ENCODE measurements at regions not wholly inside any gene's neighbourhood (a gene's known extent, or its start where the extent isn't known, plus 50 kb on each side); places are given as distances from the start of the nearest gene placed in this dataset.

DNA sequence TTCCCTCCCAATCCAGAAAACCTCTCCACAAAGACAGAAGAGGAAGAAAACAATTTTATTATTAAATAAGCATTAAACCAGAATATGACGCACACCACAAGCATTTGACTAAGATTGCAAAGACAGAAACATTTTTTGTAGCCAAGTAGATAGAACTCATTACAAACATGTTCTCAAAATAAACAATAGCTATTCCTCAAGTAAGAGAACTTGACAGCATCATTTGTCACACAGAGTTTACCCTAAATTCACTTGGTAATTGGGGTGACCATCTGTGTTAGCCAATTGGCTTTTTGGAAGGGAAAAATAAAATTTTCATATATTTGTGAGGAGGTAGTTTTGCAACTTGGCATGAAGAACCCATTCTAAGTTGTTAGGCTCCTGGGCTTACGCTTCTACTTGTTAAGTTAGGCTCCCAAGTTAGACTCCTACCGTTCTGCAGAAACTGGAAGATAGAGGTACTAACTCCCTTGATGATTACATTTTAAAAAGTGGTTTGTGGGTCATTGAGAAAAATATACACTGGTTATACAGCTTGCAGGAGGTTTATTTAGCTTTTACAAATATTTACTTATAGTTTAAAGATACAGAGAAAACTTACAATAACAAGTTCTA, 618.6 kb upstream of the CNTNAP2 start:
- Mint-ChIP-seq H3K9me3 (ENCODE audit: insufficient read depth) (peaks cover 3% of the 10 kb centered on the region), H3K27me3 (no peaks in the 10 kb centered on the region), H3K4me1 (no peaks in the 10 kb centered on the region), H3K4me3 (no peak overlapping the region), H3K27ac (no peak overlapping the region)
- DNase-seq, result no peak
- Histone ChIP-seq H3K79me2 (ENCODE audit: control insufficient read depth, insufficient read depth, low read length) (no peaks in the 10 kb centered on the region), H3K27me3 (replicated peaks in 1 of 4; ENCODE audit: control extremely low read depth in 1 of 4, control insufficient read depth in 3 of 4, insufficient read depth in 4 of 4, low read length in 3 of 4) (no peaks in the 10 kb centered on the region), H2AFZ (ENCODE audit: insufficient read depth, low read depth, low read length, poor library complexity, severe bottlenecking) (no peak overlapping the region), H3K4me2 (replicated peaks; ENCODE audit: low read depth, low read length, poor library complexity, severe bottlenecking) (no peak overlapping the region), H3K4me1 (ENCODE audit: control insufficient read depth in 2 of 2, insufficient read depth in 2 of 2, low read length in 2 of 2) (no peaks in the 10 kb centered on the region), H3K36me3 (replicated peaks in 1 of 2; ENCODE audit: control extremely low read depth in 1 of 2, control insufficient read depth in 1 of 2, extremely low read depth in 1 of 2, insufficient read depth in 2 of 2, low read length in 1 of 2) (no peaks in the 10 kb centered on the region), H4K20me1 (ENCODE audit: control insufficient read depth, insufficient read depth, low read length, poor library complexity, severe bottlenecking) (no peaks in the 10 kb centered on the region), H3K9ac (ENCODE audit: low read length) (no peak overlapping the region), H3K9me3 (ENCODE audit: control extremely low read depth in 1 of 3, control insufficient read depth in 2 of 3, insufficient read depth in 1 of 3, low read length in 2 of 3) (no peaks in the 10 kb centered on the region), H3K4me3 (ENCODE audit: control extremely low read depth in 1 of 5, extremely low read depth in 1 of 5, insufficient read depth in 1 of 5, low read depth in 2 of 5, low read length in 4 of 5) (no peak overlapping the region), H3K27ac (ENCODE audit: low read length in 2 of 2) (no peak overlapping the region)
- ATAC-seq (ENCODE audit: low read depth), result no peak
- WGBS (ENCODE audit: insufficient coverage), result no CpG with 5 or more reads among the region's 3 CpGs
- POLR2A ChIA-PET, result no interaction called here
- intact Hi-C loops (cut with micrococcal nuclease), result no loop called here
- TF ChIP-seq, protein P1, sequence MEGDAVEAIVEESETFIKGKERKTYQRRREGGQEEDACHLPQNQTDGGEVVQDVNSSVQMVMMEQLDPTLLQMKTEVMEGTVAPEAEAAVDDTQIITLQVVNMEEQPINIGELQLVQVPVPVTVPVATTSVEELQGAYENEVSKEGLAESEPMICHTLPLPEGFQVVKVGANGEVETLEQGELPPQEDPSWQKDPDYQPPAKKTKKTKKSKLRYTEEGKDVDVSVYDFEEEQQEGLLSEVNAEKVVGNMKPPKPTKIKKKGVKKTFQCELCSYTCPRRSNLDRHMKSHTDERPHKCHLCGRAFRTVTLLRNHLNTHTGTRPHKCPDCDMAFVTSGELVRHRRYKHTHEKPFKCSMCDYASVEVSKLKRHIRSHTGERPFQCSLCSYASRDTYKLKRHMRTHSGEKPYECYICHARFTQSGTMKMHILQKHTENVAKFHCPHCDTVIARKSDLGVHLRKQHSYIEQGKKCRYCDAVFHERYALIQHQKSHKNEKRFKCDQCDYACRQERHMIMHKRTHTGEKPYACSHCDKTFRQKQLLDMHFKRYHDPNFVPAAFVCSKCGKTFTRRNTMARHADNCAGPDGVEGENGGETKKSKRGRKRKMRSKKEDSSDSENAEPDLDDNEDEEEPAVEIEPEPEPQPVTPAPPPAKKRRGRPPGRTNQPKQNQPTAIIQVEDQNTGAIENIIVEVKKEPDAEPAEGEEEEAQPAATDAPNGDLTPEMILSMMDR (IDR thresholded peaks at IDR 0.05), result no peak
- no peak for TF ChIP-seq EZH2 (IDR thresholded peaks at IDR 0.05; ENCODE audit: borderline replicate concordance, insufficient read depth, low read depth, low read length, poor library complexity, severe bottlenecking)
- CTCF ChIA-PET, result no interaction called here

DNA sequence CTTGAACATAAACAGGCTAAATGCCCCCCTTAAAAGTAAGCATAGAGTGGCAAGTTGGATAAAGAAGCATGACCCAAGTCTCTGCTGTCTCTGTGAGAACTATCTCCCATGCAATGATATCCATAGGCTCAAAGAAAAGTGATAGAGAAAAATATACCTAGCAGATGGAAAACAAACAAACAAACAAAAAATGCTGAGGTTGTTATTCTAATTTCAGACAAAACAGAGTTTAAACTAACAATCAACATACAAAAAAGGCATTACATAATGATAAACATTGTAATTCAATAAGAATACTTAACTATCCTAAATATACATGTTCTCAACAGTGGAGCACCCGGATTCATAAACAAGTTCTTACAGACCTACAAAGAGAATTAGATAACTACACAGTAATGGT, 626.2 kb upstream of the CNTNAP2 start:
- ATAC-seq (ENCODE audit: low read depth), result no peak
- POLR2A ChIA-PET, result no interaction called here
- H3K4me1 Mint-ChIP-seq, result no peaks in the 10 kb centered on the region
- H3K27me3 ChIP-seq (replicated peaks in 1 of 4; ENCODE audit: control extremely low read depth in 1 of 4, control insufficient read depth in 3 of 4, insufficient read depth in 4 of 4, low read length in 3 of 4), result no peaks in the 10 kb centered on the region
- no CpG with 5 or more reads among the region's 1 CpG for WGBS (ENCODE audit: insufficient coverage)
- no peaks in the 10 kb centered on the region for H3K4me1 ChIP-seq (ENCODE audit: control insufficient read depth in 2 of 2, insufficient read depth in 2 of 2, low read length in 2 of 2)
- H3K36me3 ChIP-seq (replicated peaks in 1 of 2; ENCODE audit: control extremely low read depth in 1 of 2, control insufficient read depth in 1 of 2, extremely low read depth in 1 of 2, insufficient read depth in 2 of 2, low read length in 1 of 2), result no peaks in the 10 kb centered on the region
- H3K9ac ChIP-seq (ENCODE audit: low read length), result no peak overlapping the region
- no peaks in the 10 kb centered on the region for H3K79me2 ChIP-seq (ENCODE audit: control insufficient read depth, insufficient read depth, low read length)
- no peak overlapping the region for H3K4me3 ChIP-seq (ENCODE audit: control extremely low read depth in 1 of 5, extremely low read depth in 1 of 5, insufficient read depth in 1 of 5, low read depth in 2 of 5, low read length in 4 of 5)
- H3K4me3 Mint-ChIP-seq, result no peak overlapping the region
- no peak for DNase-seq
- CTCF ChIA-PET, result no interaction called here
- intact Hi-C loops (cut with micrococcal nuclease), result no loop called here
- H4K20me1 ChIP-seq (ENCODE audit: control insufficient read depth, insufficient read depth, low read length, poor library complexity, severe bottlenecking), result no peaks in the 10 kb centered on the region
- H3K27me3 Mint-ChIP-seq, result no peaks in the 10 kb centered on the region
- H3K9me3 Mint-ChIP-seq (ENCODE audit: insufficient read depth), result peaks cover 24% of the 10 kb centered on the region
- TF ChIP-seq, protein P1 (IDR thresholded peaks at IDR 0.05), result no peak
- TF ChIP-seq EZH2 (IDR thresholded peaks at IDR 0.05; ENCODE audit: borderline replicate concordance, insufficient read depth, low read depth, low read length, poor library complexity, severe bottlenecking), result no peak
- H3K9me3 ChIP-seq (ENCODE audit: control extremely low read depth in 1 of 3, control insufficient read depth in 2 of 3, insufficient read depth in 1 of 3, low read length in 2 of 3), result peaks cover 0 to 2% (median 0%) of the 10 kb centered on the region in 3 donors
- H3K27ac ChIP-seq (ENCODE audit: low read length in 2 of 2), result no peak overlapping the region
- H3K4me2 ChIP-seq (replicated peaks; ENCODE audit: low read depth, low read length, poor library complexity, severe bottlenecking), result no peak overlapping the region
- H3K27ac Mint-ChIP-seq, result no peak overlapping the region
- no peak overlapping the region for H2AFZ ChIP-seq (ENCODE audit: insufficient read depth, low read depth, low read length, poor library complexity, severe bottlenecking)
